ENCODE measurements at regions not wholly inside any gene's neighbourhood (a gene's known extent, or its start where the extent isn't known, plus 50 kb on each side); places are given as distances from the start of the nearest gene placed in this dataset.

DNA sequence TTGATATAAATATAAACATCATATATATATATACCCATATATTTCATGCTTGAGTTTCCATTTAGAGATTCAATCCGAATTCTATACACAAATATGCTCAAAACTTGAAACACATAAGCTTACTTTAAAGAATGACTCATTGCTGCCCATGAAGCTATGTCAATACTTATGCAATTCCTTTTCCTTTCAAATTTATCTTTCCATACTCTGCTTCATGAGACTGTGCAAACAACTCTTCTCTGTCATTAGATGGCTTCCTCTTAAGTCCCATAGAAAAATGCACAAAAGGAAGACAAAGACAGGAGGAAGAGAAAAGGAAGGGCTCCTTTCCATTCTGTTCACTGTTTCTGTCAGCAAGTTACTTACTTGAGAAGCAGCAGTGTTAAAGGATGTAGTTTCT lies 895.7 kb upstream of the SORCS1 start:
- TF ChIP-seq POLR2A (IDR thresholded peaks at IDR 0.05), result no peak
- TF ChIP-seq, protein P1, sequence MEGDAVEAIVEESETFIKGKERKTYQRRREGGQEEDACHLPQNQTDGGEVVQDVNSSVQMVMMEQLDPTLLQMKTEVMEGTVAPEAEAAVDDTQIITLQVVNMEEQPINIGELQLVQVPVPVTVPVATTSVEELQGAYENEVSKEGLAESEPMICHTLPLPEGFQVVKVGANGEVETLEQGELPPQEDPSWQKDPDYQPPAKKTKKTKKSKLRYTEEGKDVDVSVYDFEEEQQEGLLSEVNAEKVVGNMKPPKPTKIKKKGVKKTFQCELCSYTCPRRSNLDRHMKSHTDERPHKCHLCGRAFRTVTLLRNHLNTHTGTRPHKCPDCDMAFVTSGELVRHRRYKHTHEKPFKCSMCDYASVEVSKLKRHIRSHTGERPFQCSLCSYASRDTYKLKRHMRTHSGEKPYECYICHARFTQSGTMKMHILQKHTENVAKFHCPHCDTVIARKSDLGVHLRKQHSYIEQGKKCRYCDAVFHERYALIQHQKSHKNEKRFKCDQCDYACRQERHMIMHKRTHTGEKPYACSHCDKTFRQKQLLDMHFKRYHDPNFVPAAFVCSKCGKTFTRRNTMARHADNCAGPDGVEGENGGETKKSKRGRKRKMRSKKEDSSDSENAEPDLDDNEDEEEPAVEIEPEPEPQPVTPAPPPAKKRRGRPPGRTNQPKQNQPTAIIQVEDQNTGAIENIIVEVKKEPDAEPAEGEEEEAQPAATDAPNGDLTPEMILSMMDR (IDR thresholded peaks at IDR 0.05), result no peak

All from ovary (tissue), 3 donors.